Loucy (cell line): ENCODE measurements at regions not wholly inside any gene's neighbourhood (a gene's known extent, or its start where the extent isn't known, plus 50 kb on each side); places are given as distances from the start of the nearest gene placed in this dataset.

Experiments used
- EZH2phosphoT487 ChIP-seq: fragments of 200-600 bp; IDR thresholded peaks from 2 replicates; pipeline ENCODE4 v1.6.1; 2018; ENCODE audit warnings: antibody characterized with exemption, mild to moderate bottlenecking, moderate library complexity, borderline replicate concordance
- TF ChIP-seq, protein P1 (sequence below): fragments of 200-600 bp; sonication (generic); conservative IDR thresholded peaks from 2 replicates; pipeline ENCODE4 v1.5.1; 2014; ENCODE audit warnings: mild to moderate bottlenecking, antibody characterized with exemption, low read length

DNA sequence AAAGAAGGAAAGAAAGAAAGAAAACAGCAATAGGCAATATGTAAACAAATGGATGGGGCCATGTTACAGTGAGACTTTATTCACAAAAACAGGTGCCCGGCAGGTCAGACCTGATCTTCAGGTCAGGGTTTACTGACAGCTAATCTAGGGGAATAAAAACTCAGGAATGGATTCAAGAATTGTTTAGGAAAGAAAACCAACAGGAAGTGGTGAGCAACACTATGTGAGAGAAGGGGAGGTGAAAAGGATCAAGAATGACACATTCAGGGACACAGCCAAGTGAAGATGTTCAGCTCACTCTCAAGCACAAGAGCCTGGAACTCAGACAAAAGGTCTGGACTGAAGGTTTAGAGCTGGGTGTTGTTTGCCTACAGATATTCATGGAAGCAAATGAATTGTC is 244.5 kb downstream of the EFNB2 start:
- TF ChIP-seq, protein P1, sequence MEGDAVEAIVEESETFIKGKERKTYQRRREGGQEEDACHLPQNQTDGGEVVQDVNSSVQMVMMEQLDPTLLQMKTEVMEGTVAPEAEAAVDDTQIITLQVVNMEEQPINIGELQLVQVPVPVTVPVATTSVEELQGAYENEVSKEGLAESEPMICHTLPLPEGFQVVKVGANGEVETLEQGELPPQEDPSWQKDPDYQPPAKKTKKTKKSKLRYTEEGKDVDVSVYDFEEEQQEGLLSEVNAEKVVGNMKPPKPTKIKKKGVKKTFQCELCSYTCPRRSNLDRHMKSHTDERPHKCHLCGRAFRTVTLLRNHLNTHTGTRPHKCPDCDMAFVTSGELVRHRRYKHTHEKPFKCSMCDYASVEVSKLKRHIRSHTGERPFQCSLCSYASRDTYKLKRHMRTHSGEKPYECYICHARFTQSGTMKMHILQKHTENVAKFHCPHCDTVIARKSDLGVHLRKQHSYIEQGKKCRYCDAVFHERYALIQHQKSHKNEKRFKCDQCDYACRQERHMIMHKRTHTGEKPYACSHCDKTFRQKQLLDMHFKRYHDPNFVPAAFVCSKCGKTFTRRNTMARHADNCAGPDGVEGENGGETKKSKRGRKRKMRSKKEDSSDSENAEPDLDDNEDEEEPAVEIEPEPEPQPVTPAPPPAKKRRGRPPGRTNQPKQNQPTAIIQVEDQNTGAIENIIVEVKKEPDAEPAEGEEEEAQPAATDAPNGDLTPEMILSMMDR, result no peak
- no peak for TF ChIP-seq EZH2phosphoT487
